NCI-H1436 treated with DMSO at 0.1 percent for 48 hours (cell line): ENCODE measurements at regions not wholly inside any gene's neighbourhood (a gene's known extent, or its start where the extent isn't known, plus 50 kb on each side); places are given as distances from the start of the nearest gene placed in this dataset.

Experiments used
- DNase-seq: peaks from one replicate; lab custom pipeline; 2025; lab: John Stamatoyannopoulos, UW

DNA sequence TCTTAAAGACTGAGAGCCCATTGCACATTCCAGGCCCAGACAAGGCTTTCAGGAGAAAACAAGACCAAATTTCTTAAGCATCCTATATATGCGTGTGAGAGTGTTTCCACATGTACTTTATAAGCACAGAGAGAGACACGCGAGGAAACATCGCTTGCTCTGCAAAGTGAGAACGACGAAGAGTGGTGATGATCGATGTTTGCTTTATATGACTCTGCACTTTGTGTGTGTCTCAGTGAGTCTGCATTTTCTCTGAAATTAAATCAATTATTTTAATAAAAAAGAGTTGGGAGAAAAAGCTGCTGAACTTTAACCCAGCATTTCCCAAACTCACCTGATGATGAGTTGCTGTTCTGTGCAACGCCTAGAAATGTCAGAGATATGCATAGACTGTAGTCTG, 61.7 kb upstream of the ZMIZ1 start:
- no peak for DNase-seq

DNA sequence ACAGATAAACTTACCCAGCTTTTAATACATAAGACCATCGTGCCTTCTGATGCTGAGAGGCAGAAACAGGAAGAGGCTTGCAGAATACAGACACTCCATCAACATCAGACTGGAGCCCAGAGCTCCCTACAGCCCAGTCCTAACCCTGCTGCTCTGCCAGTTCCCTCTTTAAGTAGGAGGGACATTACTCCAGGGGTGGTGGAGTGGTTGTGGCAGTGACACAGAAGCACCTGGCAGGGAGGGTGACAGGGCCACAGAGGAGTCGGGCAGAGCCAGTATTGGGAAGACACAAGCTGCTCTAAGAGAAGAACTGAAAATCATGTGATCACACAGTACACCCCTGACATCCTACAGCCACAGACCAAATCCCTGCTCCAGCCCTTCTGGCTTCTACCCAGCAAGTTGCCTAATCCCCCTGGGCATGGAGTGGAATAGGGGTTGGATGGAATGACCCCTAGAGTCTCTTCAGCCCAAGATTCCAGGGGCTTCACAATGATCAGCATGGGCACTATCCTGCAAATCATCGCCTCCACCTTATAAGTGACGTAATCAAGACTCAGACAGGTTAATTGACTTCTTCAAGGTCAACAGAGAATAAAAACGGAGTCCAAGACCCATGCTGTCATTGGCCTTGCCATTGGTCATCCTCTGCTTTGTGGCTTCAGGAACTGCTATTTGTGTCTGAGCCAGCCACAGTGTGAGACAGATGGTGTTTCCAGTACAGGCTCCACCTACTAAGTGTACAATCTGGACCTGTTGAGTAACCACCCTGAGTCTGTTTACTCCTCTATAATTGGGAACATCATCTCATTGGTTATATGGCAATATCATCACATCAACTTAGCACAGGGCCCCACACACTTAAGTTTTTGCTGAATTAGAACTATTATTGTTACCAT, 61.1 kb upstream of the ZMIZ1 start:
- DNase-seq: no peak

DNA sequence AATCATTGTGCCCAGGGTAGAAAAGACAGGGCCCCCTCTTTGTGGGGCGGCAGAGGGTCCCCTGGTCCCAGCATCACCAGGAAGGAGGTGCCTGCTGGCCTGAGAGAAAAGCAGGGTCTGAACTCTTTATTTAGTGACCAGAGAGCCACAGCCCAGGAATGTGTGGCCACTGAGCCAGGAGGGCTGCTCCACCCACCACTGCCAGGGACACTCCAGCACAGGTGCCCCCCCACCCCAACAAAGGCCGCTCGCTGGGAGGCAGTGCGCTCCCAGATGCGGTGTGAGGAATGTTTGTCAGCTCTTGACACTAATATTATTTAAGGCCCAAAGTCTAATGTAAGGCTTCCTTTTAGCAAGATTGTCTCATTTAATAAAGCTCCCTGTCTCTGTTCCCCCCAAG, 59.6 kb upstream of the ZMIZ1 start:
- DNase-seq: no peak

DNA sequence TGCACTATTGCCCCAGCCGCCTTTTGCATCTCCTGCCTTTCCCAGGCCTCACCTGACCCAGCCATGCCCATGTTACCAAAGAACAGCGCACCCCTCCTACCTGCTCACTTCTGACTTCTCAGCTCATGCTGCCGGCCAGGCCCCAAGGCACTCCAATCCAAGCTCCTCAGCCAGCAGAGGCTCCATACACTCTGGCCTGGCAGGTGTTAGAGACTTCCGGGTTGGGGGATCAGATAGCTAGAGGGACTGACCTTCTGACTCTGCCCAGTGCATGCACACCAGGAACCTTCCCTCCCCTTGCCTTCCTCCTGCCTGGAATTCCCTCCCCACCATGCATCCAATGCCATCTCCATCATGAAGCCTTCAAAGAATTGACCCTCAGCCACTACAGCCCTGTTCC, 56.2 kb upstream of the ZMIZ1 start:
- no peak for DNase-seq

DNA sequence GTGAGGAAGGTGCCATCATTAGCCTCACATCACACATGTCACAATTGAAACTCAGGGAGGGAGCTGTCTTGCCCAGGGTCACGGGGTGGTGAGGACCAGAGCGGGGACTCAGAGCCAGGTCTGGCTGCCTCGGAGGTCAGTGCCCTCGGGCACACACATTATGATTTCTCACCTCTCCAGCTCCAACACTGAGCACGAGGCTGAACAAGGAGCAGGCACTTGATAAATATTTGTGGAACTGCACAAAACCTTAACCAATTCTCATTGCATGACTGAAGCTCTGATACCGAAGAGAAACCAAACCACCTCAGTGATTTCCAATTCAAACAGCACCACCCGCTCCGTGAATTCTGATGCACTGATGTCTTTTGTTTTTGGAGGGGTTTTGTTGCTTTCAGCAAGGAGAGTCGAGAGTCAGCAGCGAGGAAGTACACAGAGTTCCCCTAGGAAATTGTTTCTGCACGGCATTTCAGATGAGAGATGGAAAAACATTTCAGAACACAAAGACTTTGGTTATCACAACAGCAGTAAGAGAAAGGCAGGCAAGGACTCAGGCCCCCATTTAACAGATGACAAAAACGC, 55.3 kb upstream of the ZMIZ1 start:
- DNase-seq: no peak

DNA sequence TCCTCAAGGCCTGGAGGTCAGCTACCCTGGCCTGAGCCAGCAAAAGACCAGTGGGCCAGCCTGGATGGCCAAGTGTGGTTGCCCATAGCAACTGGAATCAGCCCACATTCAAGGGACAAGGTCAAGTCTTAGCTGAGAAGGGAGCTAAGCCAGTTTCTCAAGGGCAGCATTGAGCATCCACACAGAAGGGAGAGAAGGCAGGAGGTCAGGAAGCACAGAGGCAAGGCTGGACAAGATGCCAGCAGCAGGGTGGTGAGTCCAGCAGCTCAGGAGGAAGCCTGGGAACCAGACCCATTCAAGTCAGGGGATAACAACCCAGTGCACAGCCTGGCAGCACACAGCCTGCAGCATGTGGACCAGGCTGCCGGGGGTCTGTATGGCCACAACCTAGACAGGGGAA, 54.0 kb upstream of the ZMIZ1 start:
- no peak for DNase-seq

DNA sequence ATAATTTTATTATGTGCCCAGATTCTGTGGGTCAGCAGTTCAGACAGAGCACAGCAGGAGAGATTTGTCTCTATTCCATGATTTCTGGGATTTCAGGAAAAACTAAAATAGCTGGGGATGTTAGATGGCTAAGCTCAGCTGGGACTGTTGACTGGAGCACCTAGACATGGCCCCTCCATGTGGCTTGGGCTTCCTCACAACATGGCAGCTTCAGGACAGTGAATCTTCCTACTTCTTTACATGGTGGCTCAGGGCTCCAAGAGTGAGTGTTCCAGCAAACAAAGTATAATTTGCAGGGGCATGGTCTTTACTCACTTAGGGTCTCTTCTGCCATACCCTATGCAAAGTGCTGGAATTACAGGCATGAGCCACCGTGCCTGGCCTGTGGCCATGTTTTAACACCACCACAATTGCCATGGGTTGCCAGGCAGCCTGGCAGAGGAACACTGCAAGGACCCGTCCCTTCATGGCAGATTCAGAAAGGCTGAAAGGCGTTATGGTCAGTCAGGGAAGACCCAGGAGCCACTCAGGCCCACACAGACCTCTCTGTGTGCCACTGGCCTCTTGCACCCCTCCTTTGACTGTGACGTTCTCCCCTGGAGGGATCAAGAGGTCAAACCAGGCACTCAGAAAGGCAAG, 50.8 kb upstream of the ZMIZ1 start:
- DNase-seq: no peak

DNA sequence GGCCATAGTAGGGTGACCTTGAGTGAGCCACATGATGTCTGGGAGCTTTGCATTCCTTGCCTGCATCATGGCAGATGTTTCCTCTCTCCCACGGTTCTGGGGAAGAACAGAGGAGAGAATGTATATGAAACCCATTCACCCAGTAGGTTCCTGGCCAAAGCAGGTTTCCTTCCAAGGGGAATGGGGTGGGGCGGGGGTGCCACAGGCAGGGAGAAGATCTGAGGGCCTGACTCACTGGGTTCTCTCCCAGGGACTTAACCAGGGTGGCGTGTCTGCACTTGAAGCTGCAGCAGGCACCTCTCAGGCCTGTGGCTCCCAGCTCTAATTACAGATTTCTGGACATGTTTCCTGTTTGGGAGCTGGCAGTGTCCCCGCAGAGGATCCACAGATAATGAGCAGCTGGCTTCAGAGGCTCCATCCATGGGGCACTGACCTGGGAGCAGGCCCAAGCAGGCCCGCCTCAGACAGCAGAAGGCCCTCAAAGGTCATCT, 50.2 kb upstream of the ZMIZ1 start:
- DNase-seq: no peak
